NB4 (cell line): ENCODE measurements at regions not wholly inside any gene's neighbourhood (a gene's known extent, or its start where the extent isn't known, plus 50 kb on each side); places are given as distances from the start of the nearest gene placed in this dataset.

ENCODE experiments used
- DNase-seq: peaks from one replicate; pipeline ENCODE4 v3.0.0; 2010; ENCODE audit warnings: low read depth
- H3K4me3 ChIP-seq: one replicate; pipeline ENCODE4 v1.5.1; 2011; ENCODE audit warnings: mild to moderate bottlenecking, low read depth, low read length, moderate library complexity
- MYC ChIP-seq: IDR thresholded peaks from 2 replicates; pipeline ENCODE4 v1.6.1; 2011; ENCODE audit warnings: low read depth, low read length
- POLR2A ChIP-seq: IDR thresholded peaks from 2 replicates; pipeline ENCODE4 v1.6.1; 2011; ENCODE audit warnings: mild to moderate bottlenecking; ENCODE audit not compliant: insufficient read length; ENCODE audit errors: extremely low read depth
- TF ChIP-seq, protein P1 (sequence below): IDR thresholded peaks from one replicate; pipeline ENCODE4 v1.5.1; 2012; ENCODE audit warnings: low read depth, low read length
- TF ChIP-seq, protein P2 (sequence below): IDR thresholded peaks from 2 replicates; pipeline ENCODE4 v1.6.1; 2011; ENCODE audit warnings: low read depth, low read length

DNA sequence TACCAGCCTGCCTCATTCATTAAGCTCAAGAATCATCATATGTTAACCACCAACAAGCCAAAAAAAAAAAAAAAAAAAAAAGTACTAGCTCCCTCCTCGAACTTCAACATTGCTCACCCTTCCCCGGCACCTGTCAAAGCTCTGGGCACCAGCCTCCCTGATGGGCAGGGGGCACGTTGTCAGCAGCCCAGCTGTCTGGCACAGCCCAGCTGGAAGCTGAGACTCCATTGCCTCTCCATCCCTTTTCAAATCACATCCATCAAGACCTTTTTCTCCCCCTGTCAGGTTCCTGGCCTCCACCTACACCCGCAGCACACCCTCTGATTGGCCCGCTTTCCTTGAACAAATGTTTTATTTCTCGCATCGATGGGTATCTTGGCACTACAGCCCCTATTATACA is 913.3 kb upstream of the AUTS2 start:
- no peak for DNase-seq
- no peak overlapping the region for H3K4me3 ChIP-seq

DNA sequence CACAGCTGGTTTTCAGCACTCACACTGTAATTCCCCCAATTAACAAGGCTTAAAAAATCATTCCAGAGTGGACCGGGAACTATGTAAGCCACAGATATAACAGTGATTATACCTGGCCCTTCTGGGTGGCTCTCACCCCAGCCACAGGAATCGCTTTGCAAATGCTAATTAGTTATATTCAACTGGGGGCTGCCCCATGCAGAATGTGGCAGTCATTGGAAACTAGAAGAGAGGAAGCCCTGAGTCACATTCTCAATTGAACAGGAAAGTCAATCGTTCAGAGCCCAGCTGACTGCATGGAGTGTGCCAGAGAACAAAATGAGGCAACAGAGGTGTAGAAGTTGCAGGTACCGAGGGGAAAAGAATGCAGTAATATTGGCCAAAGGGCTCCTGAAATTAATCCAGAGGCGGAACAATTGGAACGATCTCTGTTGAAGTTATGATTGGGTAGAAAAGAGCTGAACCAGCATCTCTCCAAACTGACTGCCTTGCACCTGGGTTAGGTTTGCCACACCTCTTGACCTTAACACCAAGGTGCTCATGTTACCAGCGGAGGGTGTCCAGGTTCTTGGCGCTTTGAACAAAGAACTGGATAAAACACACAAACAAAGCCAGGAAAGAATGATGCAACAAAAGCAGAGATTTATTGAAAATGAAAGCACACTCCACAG is 909.7 kb upstream of the AUTS2 start:
- no peak for DNase-seq
- TF ChIP-seq, protein P1, sequence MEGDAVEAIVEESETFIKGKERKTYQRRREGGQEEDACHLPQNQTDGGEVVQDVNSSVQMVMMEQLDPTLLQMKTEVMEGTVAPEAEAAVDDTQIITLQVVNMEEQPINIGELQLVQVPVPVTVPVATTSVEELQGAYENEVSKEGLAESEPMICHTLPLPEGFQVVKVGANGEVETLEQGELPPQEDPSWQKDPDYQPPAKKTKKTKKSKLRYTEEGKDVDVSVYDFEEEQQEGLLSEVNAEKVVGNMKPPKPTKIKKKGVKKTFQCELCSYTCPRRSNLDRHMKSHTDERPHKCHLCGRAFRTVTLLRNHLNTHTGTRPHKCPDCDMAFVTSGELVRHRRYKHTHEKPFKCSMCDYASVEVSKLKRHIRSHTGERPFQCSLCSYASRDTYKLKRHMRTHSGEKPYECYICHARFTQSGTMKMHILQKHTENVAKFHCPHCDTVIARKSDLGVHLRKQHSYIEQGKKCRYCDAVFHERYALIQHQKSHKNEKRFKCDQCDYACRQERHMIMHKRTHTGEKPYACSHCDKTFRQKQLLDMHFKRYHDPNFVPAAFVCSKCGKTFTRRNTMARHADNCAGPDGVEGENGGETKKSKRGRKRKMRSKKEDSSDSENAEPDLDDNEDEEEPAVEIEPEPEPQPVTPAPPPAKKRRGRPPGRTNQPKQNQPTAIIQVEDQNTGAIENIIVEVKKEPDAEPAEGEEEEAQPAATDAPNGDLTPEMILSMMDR, result no peak
- TF ChIP-seq POLR2A (no peak), MYC (no peak)
- TF ChIP-seq, protein P2, sequence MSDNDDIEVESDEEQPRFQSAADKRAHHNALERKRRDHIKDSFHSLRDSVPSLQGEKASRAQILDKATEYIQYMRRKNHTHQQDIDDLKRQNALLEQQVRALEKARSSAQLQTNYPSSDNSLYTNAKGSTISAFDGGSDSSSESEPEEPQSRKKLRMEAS, result no peak
- no peak overlapping the region for H3K4me3 ChIP-seq

More for the DNA sequence above, 913.3 kb upstream of the AUTS2 start:
- TF ChIP-seq POLR2A, result no peak
- TF ChIP-seq, protein P2, result no peak

DNA sequence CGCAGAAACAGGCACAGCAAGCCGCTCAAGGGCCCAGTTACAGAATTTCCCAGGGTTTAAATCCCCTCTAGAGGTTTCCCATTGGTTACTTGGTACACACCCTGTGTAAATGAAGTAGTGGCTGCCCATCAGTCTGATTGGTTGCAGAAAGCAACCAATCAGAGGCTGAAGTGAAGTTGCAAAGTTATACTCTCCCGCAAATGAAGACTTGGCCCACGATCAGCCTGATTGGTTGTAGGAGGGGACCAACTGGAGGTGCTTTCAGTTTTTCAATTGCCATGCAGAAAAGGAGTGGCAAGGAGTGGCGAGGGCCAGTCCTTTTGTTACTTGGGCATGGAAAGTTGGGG is 909.2 kb upstream of the AUTS2 start:
- TF ChIP-seq POLR2A, result no peak
- TF ChIP-seq, protein P2, result no peak
- no peak for DNase-seq
- H3K4me3 ChIP-seq, result no peak overlapping the region

DNA sequence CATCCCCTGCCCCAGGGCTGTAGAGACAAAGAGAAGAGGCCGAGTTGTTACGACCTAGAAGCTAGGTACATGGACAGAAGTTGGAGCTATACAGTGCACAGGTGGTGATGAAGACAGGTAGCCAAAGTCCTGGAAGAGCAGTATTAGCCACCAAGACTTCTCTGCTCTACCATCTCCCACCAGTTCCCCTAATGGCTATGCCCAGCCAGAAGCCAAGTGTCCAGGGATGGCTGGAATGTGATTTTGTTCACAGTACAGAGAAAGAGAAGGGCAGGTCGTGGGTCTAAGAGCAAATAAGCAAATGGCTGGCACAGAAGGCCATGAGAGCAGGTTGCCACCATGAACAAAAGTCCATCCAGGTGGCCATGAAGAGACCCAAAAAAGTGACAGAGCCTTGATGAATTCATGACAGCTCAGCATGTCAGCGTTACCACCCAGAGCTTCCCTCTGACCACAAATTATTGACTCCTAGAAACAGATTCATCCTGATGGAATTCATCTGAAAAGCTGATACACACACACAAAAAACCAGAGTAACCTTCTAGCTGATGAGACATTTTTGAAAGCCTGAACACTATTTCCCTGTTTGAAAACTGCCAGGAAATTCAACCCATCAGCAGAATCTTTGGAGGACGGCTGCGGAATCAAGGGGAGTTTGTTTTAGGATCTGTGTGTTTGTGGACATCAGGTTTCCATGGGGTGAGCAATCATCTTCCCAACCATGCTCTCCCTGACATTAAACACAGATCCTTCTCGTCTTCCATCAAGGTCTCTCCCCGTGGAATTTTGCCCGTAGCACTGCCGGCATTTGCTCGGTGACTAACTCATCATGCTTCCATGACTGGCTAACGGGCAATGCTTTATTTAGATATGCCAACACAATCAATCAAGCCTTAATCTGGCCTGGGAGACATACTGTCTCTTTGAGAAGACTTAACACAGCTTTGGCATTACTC is 906.7 kb upstream of the AUTS2 start:
- no peak overlapping the region for H3K4me3 ChIP-seq
- TF ChIP-seq, protein P1, result no peak
- TF ChIP-seq, protein P2, result no peak
- no peak for TF ChIP-seq MYC
- TF ChIP-seq POLR2A, result no peak
- DNase-seq, result no peak

DNA sequence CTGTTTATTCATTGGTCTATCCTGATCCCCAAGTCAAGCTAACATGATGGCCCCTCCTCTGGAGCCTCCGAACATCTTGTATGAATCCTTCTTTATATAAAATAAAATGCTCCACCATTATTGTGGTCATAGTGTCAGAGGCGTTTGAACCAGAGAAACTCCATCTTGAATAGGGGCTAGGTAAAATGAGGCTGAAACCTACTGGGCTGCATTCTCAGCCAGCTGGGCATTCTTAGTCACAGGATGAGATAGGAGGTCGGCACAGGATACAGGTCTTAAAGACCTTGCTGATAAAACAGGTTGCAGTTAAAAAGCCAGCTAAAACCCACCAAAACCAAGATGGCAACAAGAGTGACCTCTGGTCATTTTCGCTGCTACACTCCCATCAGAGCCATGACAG is 905.8 kb upstream of the AUTS2 start:
- no peak for DNase-seq
- TF ChIP-seq POLR2A (no peak), MYC (no peak)
- TF ChIP-seq, protein P2, result no peak
- TF ChIP-seq, protein P1, result no peak
- no peak overlapping the region for H3K4me3 ChIP-seq

DNA sequence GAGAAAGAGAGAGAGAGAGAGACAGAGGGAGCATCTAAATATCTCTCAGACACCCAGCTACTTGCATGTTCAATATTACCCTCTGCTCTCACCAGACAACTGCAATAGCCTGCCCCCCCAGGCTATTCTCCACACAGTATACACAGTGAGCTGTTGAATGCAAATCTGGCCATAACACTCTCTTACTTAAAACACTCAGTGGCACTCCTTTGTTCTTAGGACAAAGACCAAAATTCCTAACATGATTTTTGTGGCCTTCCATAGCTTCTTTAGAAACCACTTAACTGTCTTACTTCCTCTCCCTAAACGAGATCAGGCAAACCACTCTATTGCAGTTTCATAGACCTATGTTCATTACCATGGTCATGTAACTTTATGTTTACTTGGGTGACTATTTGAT is 903.6 kb upstream of the AUTS2 start:
- no peak for DNase-seq
- no peak overlapping the region for H3K4me3 ChIP-seq
- TF ChIP-seq, protein P2, result no peak
- TF ChIP-seq MYC (no peak), POLR2A (no peak)
- TF ChIP-seq, protein P1, result no peak
